Naive thymus-derived CD8-positive, alpha-beta T cell (primary cell): ENCODE measurements at regions not wholly inside any gene's neighbourhood (a gene's known extent, or its start where the extent isn't known, plus 50 kb on each side); places are given as distances from the start of the nearest gene placed in this dataset.

Experiments
- ATAC-seq, 2 donors: fragments of 150-1000 bp; cut with Tn5 transposase in 1 of 2; sonication (Bioruptor Pico), chemical (Tn5 transposase) in 1 of 2; 1 replicate in 1 of 2; 2 replicates in 1 of 2; pipeline ENCODE4 v1.10.0; 2021; ENCODE audit warnings: mild to moderate bottlenecking in 2 of 2, moderate library complexity in 2 of 2
- POLR2A ChIA-PET: fragments of 350-600 bp; sonication (Branson Sonifier 250); formaldehyde crosslinking; loops from one replicate; lab custom pipeline; 2021; ENCODE audit warnings: antibody characterized with exemption; lab: Charles Lee
- DNase-seq, 10 donors: peaks; one replicate each; pipeline versions ENCODE4 v3.0.0 to v3.0.0-alpha.2; 2020 to 2022
- H3K27ac Mint-ChIP-seq, 10 donors: one replicate each; pipeline ENCODE4 v1.8.0; 2020 to 2022; ENCODE audit warnings: mild to moderate bottlenecking in 10 of 10, mixed read lengths in 10 of 10, moderate library complexity in 4 of 10, inconsistent platforms in 1 of 10
- H3K27me3 Mint-ChIP-seq, 5 donors: one replicate each; pipeline ENCODE4 v1.8.0; 2021 to 2022; ENCODE audit warnings: mixed read lengths in 5 of 5
- H3K36me3 Mint-ChIP-seq, 3 donors: one replicate each; pipeline ENCODE4 v1.8.0; 2020 to 2022; ENCODE audit warnings: mixed read lengths in 3 of 3, mild to moderate bottlenecking in 2 of 3, inconsistent platforms in 1 of 3
- H3K4me1 Mint-ChIP-seq, 4 donors: one replicate each; pipeline ENCODE4 v1.8.0; 2021 to 2022; ENCODE audit warnings: mixed read lengths in 4 of 4
- H3K4me3 Mint-ChIP-seq, 10 donors: one replicate each; pipeline ENCODE4 v1.8.0; 2020 to 2022; ENCODE audit warnings: mild to moderate bottlenecking in 10 of 10, mixed read lengths in 10 of 10, moderate library complexity in 6 of 10, inconsistent platforms in 1 of 10
- H3K9me3 Mint-ChIP-seq, 9 donors: one replicate each; pipeline ENCODE4 v1.8.0; 2020 to 2022; ENCODE audit warnings: mixed read lengths in 9 of 9, mild to moderate bottlenecking in 3 of 9, inconsistent platforms in 1 of 9, moderate library complexity in 1 of 9

GRCh38 chrX:123060986-123061385, 123.1 kb upstream of the GRIA3 start:
- no peak overlapping the region for H3K4me3 Mint-ChIP-seq
- H3K9me3 Mint-ChIP-seq, result peaks cover 0 to 3% (median 1%) of the 10 kb centered on the region in 9 donors
- no peaks in the 10 kb centered on the region for H3K36me3 Mint-ChIP-seq
- H3K27ac Mint-ChIP-seq, result no peak overlapping the region
- ATAC-seq (no peak), DNase-seq (no peak)
- H3K27me3 Mint-ChIP-seq, result no peaks in the 10 kb centered on the region
- POLR2A ChIA-PET, result no interaction called here
- H3K4me1 Mint-ChIP-seq, result no peaks in the 10 kb centered on the region

GRCh38 chrX:123064053-123064452, 120.0 kb upstream of the GRIA3 start:
- H3K9me3 Mint-ChIP-seq, result peaks cover 0 to 9% (median 1%) of the 10 kb centered on the region in 9 donors
- no peaks in the 10 kb centered on the region for H3K36me3 Mint-ChIP-seq
- no peaks in the 10 kb centered on the region for H3K27me3 Mint-ChIP-seq
- H3K4me3 Mint-ChIP-seq, result no peak overlapping the region
- no peak for ATAC-seq
- H3K4me1 Mint-ChIP-seq, result no peaks in the 10 kb centered on the region
- POLR2A ChIA-PET, result no interaction called here
- no peak for DNase-seq
- no peak overlapping the region for H3K27ac Mint-ChIP-seq

GRCh38 chrX:123072686-123073385, 111.2 kb upstream of the GRIA3 start:
- no peak for DNase-seq
- ATAC-seq, result no peak
- Mint-ChIP-seq H3K27ac (no peak overlapping the region), H3K27me3 (no peaks in the 10 kb centered on the region), H3K4me1 (no peaks in the 10 kb centered on the region), H3K36me3 (no peaks in the 10 kb centered on the region), H3K9me3 (peaks cover 0 to 2% (median 0%) of the 10 kb centered on the region in 9 donors), H3K4me3 (no peak overlapping the region)
- POLR2A ChIA-PET, result no interaction called here

- Mint-ChIP-seq H3K4me1 (no peaks in the 10 kb centered on the region), H3K27me3 (no peaks in the 10 kb centered on the region), H3K9me3 (peaks cover 0 to 2% (median 0%) of the 10 kb centered on the region in 9 donors), H3K27ac (no peak overlapping the region), H3K36me3 (no peaks in the 10 kb centered on the region), H3K4me3 (no peak overlapping the region)
- DNase-seq, result no peak
- ATAC-seq, result no peak
- POLR2A ChIA-PET, result no interaction called here
These were observed 108.0 kb upstream of the GRIA3 start for GRCh38 chrX:123075947-123076561.

- Mint-ChIP-seq H3K4me1 (no peaks in the 10 kb centered on the region), H3K27me3 (no peaks in the 10 kb centered on the region), H3K9me3 (no peaks in the 10 kb centered on the region), H3K27ac (no peak overlapping the region), H3K4me3 (no peak overlapping the region), H3K36me3 (no peaks in the 10 kb centered on the region)
- ATAC-seq (no peak), DNase-seq (no peak)
- POLR2A ChIA-PET, result no interaction called here
These were observed 106.4 kb upstream of the GRIA3 start for GRCh38 chrX:123077631-123078030.

GRCh38 chrX:123080065-123080464, 104.0 kb upstream of the GRIA3 start:
- ATAC-seq (no peak), DNase-seq (no peak)
- Mint-ChIP-seq H3K9me3 (peaks cover 0 to 2% (median 0%) of the 10 kb centered on the region in 9 donors), H3K4me3 (no peak overlapping the region), H3K27me3 (no peaks in the 10 kb centered on the region), H3K27ac (no peak overlapping the region), H3K36me3 (no peaks in the 10 kb centered on the region), H3K4me1 (no peaks in the 10 kb centered on the region)
- POLR2A ChIA-PET, result no interaction called here

GRCh38 chrX:123081776-123082175, 102.3 kb upstream of the GRIA3 start:
- no peak overlapping the region for H3K4me3 Mint-ChIP-seq
- peaks cover 0 to 2% (median 0%) of the 10 kb centered on the region in 9 donors for H3K9me3 Mint-ChIP-seq
- POLR2A ChIA-PET, result no interaction called here
- no peaks in the 10 kb centered on the region for H3K27me3 Mint-ChIP-seq
- ATAC-seq, result no peak
- no peaks in the 10 kb centered on the region for H3K36me3 Mint-ChIP-seq
- H3K27ac Mint-ChIP-seq, result no peak overlapping the region
- DNase-seq, result no peak
- peaks cover 0 to 1% (median 0%) of the 10 kb centered on the region in 4 donors for H3K4me1 Mint-ChIP-seq

- Mint-ChIP-seq H3K4me3 (no peak overlapping the region), H3K27me3 (no peaks in the 10 kb centered on the region), H3K4me1 (peaks cover 0 to 1% (median 0%) of the 10 kb centered on the region in 4 donors), H3K36me3 (no peaks in the 10 kb centered on the region), H3K9me3 (peaks cover 0 to 2% (median 0%) of the 10 kb centered on the region in 9 donors), H3K27ac (no peak overlapping the region)
- DNase-seq, result no peak
- POLR2A ChIA-PET, result no interaction called here
- no peak for ATAC-seq
These were observed 100.2 kb upstream of the GRIA3 start for GRCh38 chrX:123083924-123084323.

- POLR2A ChIA-PET, result no interaction called here
- no peaks in the 10 kb centered on the region for H3K36me3 Mint-ChIP-seq
- no peak overlapping the region for H3K4me3 Mint-ChIP-seq
- no peak for DNase-seq
- H3K27ac Mint-ChIP-seq, result no peak overlapping the region
- peaks cover 0 to 1% (median 0%) of the 10 kb centered on the region in 4 donors for H3K4me1 Mint-ChIP-seq
- ATAC-seq, result no peak
- H3K9me3 Mint-ChIP-seq, result peaks cover 0 to 2% (median 0%) of the 10 kb centered on the region in 9 donors
- no peaks in the 10 kb centered on the region for H3K27me3 Mint-ChIP-seq
These were observed 99.3 kb upstream of the GRIA3 start for GRCh38 chrX:123084797-123085196.

- DNase-seq, result no peak
- H3K4me3 Mint-ChIP-seq, result no peak overlapping the region
- peaks cover 0 to 2% (median 0%) of the 10 kb centered on the region in 9 donors for H3K9me3 Mint-ChIP-seq
- peaks cover 0 to 1% (median 0%) of the 10 kb centered on the region in 4 donors for H3K4me1 Mint-ChIP-seq
- no peak for ATAC-seq
- POLR2A ChIA-PET, result no interaction called here
- no peaks in the 10 kb centered on the region for H3K36me3 Mint-ChIP-seq
- H3K27me3 Mint-ChIP-seq, result no peaks in the 10 kb centered on the region
- H3K27ac Mint-ChIP-seq, result no peak overlapping the region
These were observed 98.7 kb upstream of the GRIA3 start for GRCh38 chrX:123085311-123085940.

- H3K27ac Mint-ChIP-seq, result no peak overlapping the region
- H3K36me3 Mint-ChIP-seq, result no peaks in the 10 kb centered on the region
- peaks cover 0 to 2% (median 0%) of the 10 kb centered on the region in 9 donors for H3K9me3 Mint-ChIP-seq
- no peaks in the 10 kb centered on the region for H3K27me3 Mint-ChIP-seq
- DNase-seq, result no peak
- POLR2A ChIA-PET, result no interaction called here
- no peak for ATAC-seq
- no peak overlapping the region for H3K4me3 Mint-ChIP-seq
- H3K4me1 Mint-ChIP-seq, result peaks cover 0 to 1% (median 0%) of the 10 kb centered on the region in 4 donors
These were observed 97.3 kb upstream of the GRIA3 start for GRCh38 chrX:123086768-123087167.

- POLR2A ChIA-PET, result no interaction called here
- Mint-ChIP-seq H3K4me1 (peaks cover 0 to 1% (median 0%) of the 10 kb centered on the region in 4 donors), H3K27me3 (no peaks in the 10 kb centered on the region), H3K4me3 (no peak overlapping the region), H3K36me3 (no peaks in the 10 kb centered on the region), H3K27ac (no peak overlapping the region), H3K9me3 (peaks cover 0 to 2% (median 0%) of the 10 kb centered on the region in 9 donors)
- no peak for DNase-seq
- ATAC-seq, result no peak
These were observed 96.8 kb upstream of the GRIA3 start for GRCh38 chrX:123087326-123087725.

GRCh38 chrX:123088331-123088730, 95.7 kb upstream of the GRIA3 start:
- POLR2A ChIA-PET, result no interaction called here
- H3K4me3 Mint-ChIP-seq, result no peak overlapping the region
- DNase-seq, result no peak
- ATAC-seq, result no peak
- no peaks in the 10 kb centered on the region for H3K36me3 Mint-ChIP-seq
- H3K4me1 Mint-ChIP-seq, result peaks cover 0 to 1% (median 0%) of the 10 kb centered on the region in 4 donors
- no peak overlapping the region for H3K27ac Mint-ChIP-seq
- no peaks in the 10 kb centered on the region for H3K27me3 Mint-ChIP-seq
- peaks cover 0 to 2% (median 0%) of the 10 kb centered on the region in 9 donors for H3K9me3 Mint-ChIP-seq
